ENCODE measurements at regions not wholly inside any gene's neighbourhood (a gene's known extent, or its start where the extent isn't known, plus 50 kb on each side); places are given as distances from the start of the nearest gene placed in this dataset.

- intact Hi-C loops (cut with micrococcal nuclease) = no loop called here
Measured at GRCh38 chr3:86251781-86252180, 739.2 kb downstream of the VGLL3 start.

GRCh38 chr3:86249833-86250232 lies 741.1 kb downstream of the VGLL3 start:
- TF ChIP-seq CTCF (IDR thresholded peaks at IDR 0.05) = no peak
- no peak for TF ChIP-seq EZH2 (IDR thresholded peaks at IDR 0.05; ENCODE audit: borderline replicate concordance, insufficient read depth, low read depth, low read length, poor library complexity, severe bottlenecking)
- DNase-seq (no peak), ATAC-seq (ENCODE audit: low read depth) (no peak)
- H3K4me2 ChIP-seq (replicated peaks; ENCODE audit: low read depth, low read length, poor library complexity, severe bottlenecking) = no peak overlapping the region
- ChIA-PET CTCF (no interaction called here), POLR2A (no interaction called here)
- Mint-ChIP-seq H3K9me3 (ENCODE audit: insufficient read depth) (no peaks in the 10 kb centered on the region), H3K27ac (no peak overlapping the region), H3K4me1 (no peaks in the 10 kb centered on the region), H3K4me3 (no peak overlapping the region), H3K27me3 (no peaks in the 10 kb centered on the region)
- H3K27me3 ChIP-seq (replicated peaks in 1 of 4; ENCODE audit: control extremely low read depth in 1 of 4, control insufficient read depth in 3 of 4, insufficient read depth in 4 of 4, low read length in 3 of 4) = no peaks in the 10 kb centered on the region
- intact Hi-C loops (cut with micrococcal nuclease) = no loop called here
- no peak overlapping the region for H3K9ac ChIP-seq (ENCODE audit: low read length)
- no peak overlapping the region for H3K27ac ChIP-seq (ENCODE audit: low read length in 2 of 2)
- peaks cover 0 to 4% (median 0%) of the 10 kb centered on the region in 3 donors for H3K9me3 ChIP-seq (ENCODE audit: control extremely low read depth in 1 of 3, control insufficient read depth in 2 of 3, insufficient read depth in 1 of 3, low read length in 2 of 3)
- H2AFZ ChIP-seq (ENCODE audit: insufficient read depth, low read depth, low read length, poor library complexity, severe bottlenecking) = no peak overlapping the region
- no peaks in the 10 kb centered on the region for H3K79me2 ChIP-seq (ENCODE audit: control insufficient read depth, insufficient read depth, low read length)
- H4K20me1 ChIP-seq (ENCODE audit: control insufficient read depth, insufficient read depth, low read length, poor library complexity, severe bottlenecking) = no peaks in the 10 kb centered on the region
- H3K4me1 ChIP-seq (ENCODE audit: control insufficient read depth in 2 of 2, insufficient read depth in 2 of 2, low read length in 2 of 2) = no peaks in the 10 kb centered on the region
- WGBS (ENCODE audit: insufficient coverage) = no CpG with 5 or more reads among the region's 1 CpG
- no peaks in the 10 kb centered on the region for H3K36me3 ChIP-seq (replicated peaks in 1 of 2; ENCODE audit: control extremely low read depth in 1 of 2, control insufficient read depth in 1 of 2, extremely low read depth in 1 of 2, insufficient read depth in 2 of 2, low read length in 1 of 2)
- no peak overlapping the region for H3K4me3 ChIP-seq (ENCODE audit: control extremely low read depth in 1 of 5, extremely low read depth in 1 of 5, insufficient read depth in 1 of 5, low read depth in 2 of 5, low read length in 4 of 5)

More at GRCh38 chr3:86251781-86252180, 739.2 kb downstream of the VGLL3 start:
- Histone ChIP-seq H3K9me3 (ENCODE audit: control extremely low read depth in 1 of 3, control insufficient read depth in 2 of 3, insufficient read depth in 1 of 3, low read length in 2 of 3) (peaks cover 0 to 4% (median 0%) of the 10 kb centered on the region in 3 donors), H3K9ac (ENCODE audit: low read length) (no peak overlapping the region), H3K36me3 (replicated peaks in 1 of 2; ENCODE audit: control extremely low read depth in 1 of 2, control insufficient read depth in 1 of 2, extremely low read depth in 1 of 2, insufficient read depth in 2 of 2, low read length in 1 of 2) (no peaks in the 10 kb centered on the region), H3K4me2 (replicated peaks; ENCODE audit: low read depth, low read length, poor library complexity, severe bottlenecking) (no peak overlapping the region), H3K4me3 (ENCODE audit: control extremely low read depth in 1 of 5, extremely low read depth in 1 of 5, insufficient read depth in 1 of 5, low read depth in 2 of 5, low read length in 4 of 5) (no peak overlapping the region), H3K27me3 (replicated peaks in 1 of 4; ENCODE audit: control extremely low read depth in 1 of 4, control insufficient read depth in 3 of 4, insufficient read depth in 4 of 4, low read length in 3 of 4) (no peaks in the 10 kb centered on the region), H2AFZ (ENCODE audit: insufficient read depth, low read depth, low read length, poor library complexity, severe bottlenecking) (no peak overlapping the region), H3K79me2 (ENCODE audit: control insufficient read depth, insufficient read depth, low read length) (no peaks in the 10 kb centered on the region), H3K4me1 (ENCODE audit: control insufficient read depth in 2 of 2, insufficient read depth in 2 of 2, low read length in 2 of 2) (no peaks in the 10 kb centered on the region), H3K27ac (ENCODE audit: low read length in 2 of 2) (no peak overlapping the region), H4K20me1 (ENCODE audit: control insufficient read depth, insufficient read depth, low read length, poor library complexity, severe bottlenecking) (no peaks in the 10 kb centered on the region)
- no peaks in the 10 kb centered on the region for H3K4me1 Mint-ChIP-seq
- ATAC-seq (ENCODE audit: low read depth) = no peak
- POLR2A ChIA-PET = no interaction called here
- no peaks in the 10 kb centered on the region for H3K27me3 Mint-ChIP-seq
- no peak overlapping the region for H3K27ac Mint-ChIP-seq
- no CpG with 5 or more reads among the region's 1 CpG for WGBS (ENCODE audit: insufficient coverage)
- CTCF ChIA-PET = no interaction called here
- no peaks in the 10 kb centered on the region for H3K9me3 Mint-ChIP-seq (ENCODE audit: insufficient read depth)
- DNase-seq = no peak
- H3K4me3 Mint-ChIP-seq = no peak overlapping the region
- TF ChIP-seq EZH2 (IDR thresholded peaks at IDR 0.05; ENCODE audit: borderline replicate concordance, insufficient read depth, low read depth, low read length, poor library complexity, severe bottlenecking) = no peak
- no peak for TF ChIP-seq CTCF (IDR thresholded peaks at IDR 0.05)
